ENCODE measurements at regions not wholly inside any gene's neighbourhood (a gene's known extent, or its start where the extent isn't known, plus 50 kb on each side); places are given as distances from the start of the nearest gene placed in this dataset.

DNA sequence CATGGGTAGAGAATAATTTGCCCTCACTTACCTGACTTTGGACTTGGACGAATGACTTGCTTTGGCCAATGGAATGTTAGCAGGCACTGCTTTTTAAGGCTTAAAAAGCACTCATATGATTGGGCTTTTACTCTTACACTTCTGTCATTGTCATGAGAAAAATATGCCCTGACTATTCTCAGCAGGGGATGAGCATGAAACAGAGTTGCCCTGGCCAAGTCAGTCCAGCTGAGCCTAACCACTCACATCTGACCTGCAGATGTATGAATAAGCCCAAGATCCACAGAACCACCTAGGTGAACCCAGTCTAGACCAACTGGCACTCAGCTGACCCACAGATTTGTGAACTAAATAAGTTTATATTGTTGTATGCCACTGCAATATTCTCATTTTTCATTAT, 573.5 kb downstream of the TNS3 start:
- TF ChIP-seq TARDBP (IDR thresholded peaks at IDR 0.05) (no peak), FOXM1 (IDR thresholded peaks at IDR 0.05; ENCODE audit: borderline replicate concordance) (no peak), ZNF384 (IDR thresholded peaks at IDR 0.05) (no peak), NFRKB (IDR thresholded peaks at IDR 0.05) (no peak), ARNT (IDR thresholded peaks at IDR 0.05) (no peak), SP1 (IDR thresholded peaks at IDR 0.05) (no peak), HDGF (IDR thresholded peaks at IDR 0.05; ENCODE audit: borderline replicate concordance) (no peak), ELF4 (IDR thresholded peaks at IDR 0.05) (no peak), FOXK2 (IDR thresholded peaks at IDR 0.05) (no peak)

Data from HEK293T (cell line).